ENCODE measurements at regions not wholly inside any gene's neighbourhood (a gene's known extent, or its start where the extent isn't known, plus 50 kb on each side); places are given as distances from the start of the nearest gene placed in this dataset.

DNA sequence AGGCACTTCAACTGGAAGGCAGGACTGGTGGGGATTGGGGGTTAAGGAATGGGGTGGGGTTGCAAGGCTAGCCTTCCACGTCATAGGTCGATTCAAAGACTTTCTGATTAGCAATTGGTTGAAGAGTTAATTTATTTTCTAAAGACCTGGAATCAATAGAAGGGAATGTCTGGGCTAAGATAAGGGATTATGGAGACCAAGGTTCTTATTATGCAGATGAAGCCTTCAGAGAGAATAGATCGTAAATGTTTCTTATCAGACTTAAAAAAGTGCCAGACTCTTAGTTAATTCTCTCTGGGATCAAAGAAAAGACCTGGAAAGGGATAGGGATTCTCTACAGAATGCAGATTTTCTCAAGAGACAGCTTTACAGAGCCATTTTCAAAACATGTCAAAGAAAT, 368.0 kb upstream of the DLGAP1 start:
- TF ChIP-seq, protein P1, sequence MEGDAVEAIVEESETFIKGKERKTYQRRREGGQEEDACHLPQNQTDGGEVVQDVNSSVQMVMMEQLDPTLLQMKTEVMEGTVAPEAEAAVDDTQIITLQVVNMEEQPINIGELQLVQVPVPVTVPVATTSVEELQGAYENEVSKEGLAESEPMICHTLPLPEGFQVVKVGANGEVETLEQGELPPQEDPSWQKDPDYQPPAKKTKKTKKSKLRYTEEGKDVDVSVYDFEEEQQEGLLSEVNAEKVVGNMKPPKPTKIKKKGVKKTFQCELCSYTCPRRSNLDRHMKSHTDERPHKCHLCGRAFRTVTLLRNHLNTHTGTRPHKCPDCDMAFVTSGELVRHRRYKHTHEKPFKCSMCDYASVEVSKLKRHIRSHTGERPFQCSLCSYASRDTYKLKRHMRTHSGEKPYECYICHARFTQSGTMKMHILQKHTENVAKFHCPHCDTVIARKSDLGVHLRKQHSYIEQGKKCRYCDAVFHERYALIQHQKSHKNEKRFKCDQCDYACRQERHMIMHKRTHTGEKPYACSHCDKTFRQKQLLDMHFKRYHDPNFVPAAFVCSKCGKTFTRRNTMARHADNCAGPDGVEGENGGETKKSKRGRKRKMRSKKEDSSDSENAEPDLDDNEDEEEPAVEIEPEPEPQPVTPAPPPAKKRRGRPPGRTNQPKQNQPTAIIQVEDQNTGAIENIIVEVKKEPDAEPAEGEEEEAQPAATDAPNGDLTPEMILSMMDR (IDR thresholded peaks at IDR 0.05), result no peak
- no peak for TF ChIP-seq POLR2A (IDR thresholded peaks at IDR 0.05)
